Endothelial cell of umbilical vein (primary cell): ENCODE measurements at regions not wholly inside any gene's neighbourhood (a gene's known extent, or its start where the extent isn't known, plus 50 kb on each side); places are given as distances from the start of the nearest gene placed in this dataset.

ENCODE experiments used
- BruUV-seq: library from RNA; stranded (reverse); fragments of 400-500 nt; replicated peaks from 2 replicates; lab custom pipeline; 2021; lab: Mats Ljungman, UMichigan
- CTCF ChIA-PET: fragments of 300-600, 350-600 bp; sonication (Branson Sonifier 250); formaldehyde crosslinking; loops from one replicate; lab custom pipeline; 2021; ENCODE audit warnings: antibody characterized with exemption, inconsistent platforms; lab: Charles Lee
- POLR2A ChIA-PET: fragments of 300-600, 350-600 bp; sonication (Branson Sonifier 250); formaldehyde crosslinking; loops from one replicate; lab custom pipeline; 2021; ENCODE audit warnings: antibody characterized with exemption, inconsistent platforms; lab: Charles Lee
- DNase-seq: peaks from one replicate; pipeline ENCODE4 v3.0.0-alpha.2; 2011; ENCODE audit warnings: low read depth, low spot score
- FAIRE-seq: peaks from 2 replicates; lab custom pipeline; 2011; peaks lifted over from hg19 to GRCh38; lab: Jason Lieb, UNC
- H2AFZ ChIP-seq: 2 replicates; pipeline ENCODE4 v1.6.0; 2012; ENCODE audit warnings: low read depth, low read length, control low read depth, inconsistent platforms
- H3K27ac ChIP-seq: 2 replicates; pipeline ENCODE4 v1.5.1; 2011; ENCODE audit warnings: low read depth, mild to moderate bottlenecking, control low read depth, low read length, moderate library complexity; ENCODE audit not compliant: insufficient read depth
- H3K27me3 ChIP-seq, 2 experiments: 2 replicates each; pipeline versions ENCODE4 v1.6.0 to v1.6.1; 2011; ENCODE audit warnings: low read length in 2 of 2, mixed read lengths in 1 of 2; ENCODE audit not compliant: control insufficient read depth in 2 of 2, insufficient read depth in 2 of 2
- H3K36me3 ChIP-seq, 2 experiments: 2 replicates in 1 of 2; 3 replicates in 1 of 2; pipeline ENCODE4 v1.5.1; 2011; ENCODE audit warnings: low read length in 2 of 2, mild to moderate bottlenecking in 1 of 2, moderate library complexity in 1 of 2; ENCODE audit not compliant: control insufficient read depth in 2 of 2, insufficient read depth in 2 of 2; ENCODE audit errors: extremely low read depth in 1 of 2
- H3K4me1 ChIP-seq: 3 replicates; pipeline ENCODE4 v1.5.1; 2011; ENCODE audit warnings: mild to moderate bottlenecking, low read length; ENCODE audit not compliant: control insufficient read depth, insufficient read depth; ENCODE audit errors: extremely low read depth
- H3K4me2 ChIP-seq: 2 replicates; pipeline ENCODE4 v1.6.1; 2011; ENCODE audit warnings: low read length, control low read depth, mixed read lengths; ENCODE audit not compliant: insufficient read depth
- H3K4me3 ChIP-seq, 3 experiments: fragments of 200-600 bp in 1 of 3; sonication (generic), shearing (Covaris generic) in 1 of 3; replicated peaks in 1 of 3; 2 replicates each; pipeline ENCODE4 v1.5.1; 2011 to 2016; ENCODE audit warnings: control low read depth in 3 of 3, low read length in 3 of 3, mild to moderate bottlenecking in 2 of 3, inconsistent platforms in 1 of 3, low read depth in 1 of 3, moderate library complexity in 1 of 3; ENCODE audit not compliant: insufficient read depth in 1 of 3
- H3K79me2 ChIP-seq: 2 replicates; pipeline ENCODE4 v1.6.0; 2012; ENCODE audit warnings: low read length, inconsistent platforms; ENCODE audit not compliant: control insufficient read depth, insufficient read depth
- H3K9ac ChIP-seq: replicated peaks from 2 replicates; pipeline ENCODE3; 2011; ENCODE audit warnings: low read length, control low read depth; ENCODE audit not compliant: insufficient read depth; ENCODE audit errors: extremely low read depth
- H3K9me1 ChIP-seq: replicated peaks from 3 replicates; pipeline ENCODE4 v1.6.0; 2011; ENCODE audit warnings: mild to moderate bottlenecking, low read length; ENCODE audit not compliant: control insufficient read depth, insufficient read depth; ENCODE audit errors: extremely low read depth
- H3K9me3 ChIP-seq: replicated peaks from 2 replicates; pipeline ENCODE4 v1.5.1; 2012; ENCODE audit warnings: low read length, inconsistent platforms; ENCODE audit not compliant: control insufficient read depth, insufficient read depth
- H4K20me1 ChIP-seq: replicated peaks from 2 replicates; pipeline ENCODE3; 2011; ENCODE audit warnings: mild to moderate bottlenecking, low read length; ENCODE audit not compliant: control insufficient read depth, insufficient read depth; ENCODE audit errors: extremely low read depth
- EZH2 ChIP-seq: IDR thresholded peaks from 2 replicates; pipeline ENCODE4 v1.6.1; 2012; ENCODE audit warnings: borderline replicate concordance, low read depth, mild to moderate bottlenecking, moderate library complexity, low read length, inconsistent platforms; ENCODE audit not compliant: severe bottlenecking
- FOS ChIP-seq: IDR thresholded peaks from 2 replicates; pipeline ENCODE4 v1.6.1; 2011; ENCODE audit warnings: mild to moderate bottlenecking, low read length, moderate library complexity, borderline replicate concordance; ENCODE audit not compliant: insufficient read depth
- GATA2 ChIP-seq: IDR thresholded peaks from 2 replicates; pipeline ENCODE4 v1.7.0; 2011; ENCODE audit warnings: low read depth, mild to moderate bottlenecking, moderate library complexity, mixed read lengths, low read length; ENCODE audit not compliant: insufficient read length, insufficient read depth
- JUN ChIP-seq: IDR thresholded peaks from 2 replicates; pipeline ENCODE4 v1.6.1; 2011; ENCODE audit warnings: borderline replicate concordance, low read depth; ENCODE audit not compliant: insufficient read length, insufficient read depth
- MYC ChIP-seq: IDR thresholded peaks from one replicate; pipeline ENCODE4 v1.6.1; 2011; ENCODE audit warnings: mild to moderate bottlenecking, low read depth, low read length
- POLR2A ChIP-seq: IDR thresholded peaks from 2 replicates; pipeline ENCODE4 v1.6.1; 2012; ENCODE audit warnings: low read depth, mild to moderate bottlenecking, control low read depth, low read length
- POLR2AphosphoS5 ChIP-seq: IDR thresholded peaks from 2 replicates; pipeline ENCODE4 v1.6.1; 2012; ENCODE audit warnings: low read depth, mild to moderate bottlenecking, control low read depth, low read length, moderate library complexity; ENCODE audit not compliant: insufficient read depth
- dilution Hi-C: fragments of 300-500 bp; cut with MboI; formaldehyde crosslinking; loops from one replicate; pipeline ENCODE4 v1.15.0; 2019; ENCODE audit warnings: low sequenced_read_pairs; ENCODE audit not compliant: extremely low pct_ligation_motif_present
- intact Hi-C: fragments of 100-400 bp; cut with micrococcal nuclease; formaldehyde crosslinking; loops from one replicate; pipeline ENCODE4 v1.10.0; 2022
- TF ChIP-seq, protein P1 (sequence below): IDR thresholded peaks from 2 replicates; pipeline ENCODE4 v1.6.1; 2011; ENCODE audit not compliant: insufficient read depth, insufficient read length
- TF ChIP-seq, protein P2 (sequence below), 2 donors: IDR thresholded peaks; 1 replicate in 1 of 2; 2 replicates in 1 of 2; pipeline ENCODE4 v1.5.1; 2011; ENCODE audit warnings: low read length in 2 of 2, mild to moderate bottlenecking in 2 of 2, moderate library complexity in 2 of 2, control low read depth in 1 of 2, inconsistent platforms in 1 of 2, low read depth in 1 of 2; ENCODE audit not compliant: insufficient read depth in 1 of 2; ENCODE audit errors: extremely low read depth in 1 of 2

DNA sequence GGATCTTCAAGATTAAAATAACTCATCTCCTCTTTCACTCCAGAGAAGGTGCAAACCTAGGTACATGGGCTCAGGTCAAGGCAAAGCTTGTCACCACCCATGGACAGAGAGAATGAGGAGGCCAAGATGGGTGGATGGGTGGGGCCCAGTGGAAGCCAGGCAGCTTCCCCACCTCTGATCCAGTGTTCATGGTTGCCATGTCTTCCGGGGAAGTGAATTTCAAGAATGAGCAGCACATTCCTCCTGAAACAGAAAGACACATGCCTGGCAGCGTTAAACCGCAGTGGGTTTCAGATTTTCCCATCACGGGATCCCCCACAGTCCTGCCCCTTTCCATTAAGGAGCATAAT lies 301.7 kb downstream of the EIPR1 start:
- no TSS peak for BruUV-seq
- DNase-seq (no peak), FAIRE-seq (no peak)
- Histone ChIP-seq H3K4me2 (no peak overlapping the region), H4K20me1 (no peaks in the 10 kb centered on the region), H3K79me2 (no peaks in the 10 kb centered on the region), H3K36me3 (no peaks in the 10 kb centered on the region), H3K9ac (no peak overlapping the region), H3K4me1 (no peaks in the 10 kb centered on the region), H3K4me3 (no peak overlapping the region), H3K27ac (no peak overlapping the region), H2AFZ (no peak overlapping the region), H3K27me3 (no peaks in the 10 kb centered on the region), H3K9me3 (no peaks in the 10 kb centered on the region), H3K9me1 (no peaks in the 10 kb centered on the region)
- dilution Hi-C loops (no loop called here), intact Hi-C loops (no loop called here)
- ChIA-PET POLR2A (no interaction called here), CTCF (no interaction called here)
- TF ChIP-seq POLR2A, result no peak

DNA sequence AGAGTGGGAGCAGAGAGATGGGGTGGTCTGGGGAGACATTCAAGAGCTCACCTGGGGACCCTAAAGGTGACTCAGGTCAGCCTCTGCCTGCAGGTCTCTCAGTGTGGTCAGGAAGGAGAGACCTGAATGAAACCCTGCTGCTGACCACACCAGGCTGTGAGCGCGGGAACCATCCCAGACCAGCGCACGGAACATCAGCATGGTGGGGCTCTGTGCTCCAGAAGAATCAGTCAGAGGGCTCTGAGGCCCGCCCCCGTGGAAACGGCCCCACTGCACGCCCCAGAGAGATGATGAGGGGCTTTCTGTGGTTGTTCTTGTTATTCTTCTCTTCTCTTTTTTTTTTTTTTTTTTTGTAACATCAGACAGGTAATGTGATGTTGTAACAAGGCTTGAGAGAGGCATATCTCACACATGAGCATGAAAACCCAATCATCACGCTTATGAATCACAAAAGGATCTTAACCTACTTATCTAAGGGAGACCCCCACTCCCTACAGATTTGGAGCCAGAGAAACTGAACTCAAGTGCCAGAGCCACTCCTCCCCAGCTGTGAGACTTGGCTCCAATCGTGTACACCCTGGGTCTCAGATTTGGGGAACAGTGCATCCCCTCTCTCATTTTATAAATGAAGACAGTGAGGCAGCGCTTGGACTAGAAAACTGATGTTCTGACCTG lies 302.2 kb downstream of the EIPR1 start:
- Histone ChIP-seq H3K4me3 (no peak overlapping the region), H3K9ac (no peak overlapping the region), H3K36me3 (no peaks in the 10 kb centered on the region), H3K4me1 (no peaks in the 10 kb centered on the region), H3K9me3 (no peaks in the 10 kb centered on the region), H2AFZ (no peak overlapping the region), H4K20me1 (no peaks in the 10 kb centered on the region), H3K79me2 (no peaks in the 10 kb centered on the region), H3K27me3 (no peaks in the 10 kb centered on the region), H3K27ac (no peak overlapping the region), H3K9me1 (no peaks in the 10 kb centered on the region), H3K4me2 (no peak overlapping the region)
- intact Hi-C loops, result no loop called here
- TF ChIP-seq GATA2, result no peak
- TF ChIP-seq, protein P1, sequence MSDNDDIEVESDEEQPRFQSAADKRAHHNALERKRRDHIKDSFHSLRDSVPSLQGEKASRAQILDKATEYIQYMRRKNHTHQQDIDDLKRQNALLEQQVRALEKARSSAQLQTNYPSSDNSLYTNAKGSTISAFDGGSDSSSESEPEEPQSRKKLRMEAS, result no peak
- TF ChIP-seq POLR2AphosphoS5, result no peak
- TF ChIP-seq FOS, result no peak
- TF ChIP-seq EZH2, result no peak
- no peak for TF ChIP-seq JUN
- no peak for TF ChIP-seq POLR2A
- no peak for TF ChIP-seq MYC
- TF ChIP-seq, protein P2, sequence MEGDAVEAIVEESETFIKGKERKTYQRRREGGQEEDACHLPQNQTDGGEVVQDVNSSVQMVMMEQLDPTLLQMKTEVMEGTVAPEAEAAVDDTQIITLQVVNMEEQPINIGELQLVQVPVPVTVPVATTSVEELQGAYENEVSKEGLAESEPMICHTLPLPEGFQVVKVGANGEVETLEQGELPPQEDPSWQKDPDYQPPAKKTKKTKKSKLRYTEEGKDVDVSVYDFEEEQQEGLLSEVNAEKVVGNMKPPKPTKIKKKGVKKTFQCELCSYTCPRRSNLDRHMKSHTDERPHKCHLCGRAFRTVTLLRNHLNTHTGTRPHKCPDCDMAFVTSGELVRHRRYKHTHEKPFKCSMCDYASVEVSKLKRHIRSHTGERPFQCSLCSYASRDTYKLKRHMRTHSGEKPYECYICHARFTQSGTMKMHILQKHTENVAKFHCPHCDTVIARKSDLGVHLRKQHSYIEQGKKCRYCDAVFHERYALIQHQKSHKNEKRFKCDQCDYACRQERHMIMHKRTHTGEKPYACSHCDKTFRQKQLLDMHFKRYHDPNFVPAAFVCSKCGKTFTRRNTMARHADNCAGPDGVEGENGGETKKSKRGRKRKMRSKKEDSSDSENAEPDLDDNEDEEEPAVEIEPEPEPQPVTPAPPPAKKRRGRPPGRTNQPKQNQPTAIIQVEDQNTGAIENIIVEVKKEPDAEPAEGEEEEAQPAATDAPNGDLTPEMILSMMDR (IDR thresholded peaks at IDR 0.05; ENCODE audit: extremely low read depth in 1 of 2, insufficient read depth in 1 of 2, low read depth in 1 of 2, low read length in 2 of 2), result no peak
- FAIRE-seq (no peak), DNase-seq (no peak)
- BruUV-seq, result no TSS peak
- dilution Hi-C loops, result no loop called here
- CTCF ChIA-PET, result no interaction called here
- POLR2A ChIA-PET, result no interaction called here
